ENCODE measurements at regions not wholly inside any gene's neighbourhood (a gene's known extent, or its start where the extent isn't known, plus 50 kb on each side); places are given as distances from the start of the nearest gene placed in this dataset.
"Not testable (repeated sequence)": the region's sequence is repeated elsewhere in the genome, so short reads cannot be mapped to it uniquely, and the experiment has no call there.

DNA sequence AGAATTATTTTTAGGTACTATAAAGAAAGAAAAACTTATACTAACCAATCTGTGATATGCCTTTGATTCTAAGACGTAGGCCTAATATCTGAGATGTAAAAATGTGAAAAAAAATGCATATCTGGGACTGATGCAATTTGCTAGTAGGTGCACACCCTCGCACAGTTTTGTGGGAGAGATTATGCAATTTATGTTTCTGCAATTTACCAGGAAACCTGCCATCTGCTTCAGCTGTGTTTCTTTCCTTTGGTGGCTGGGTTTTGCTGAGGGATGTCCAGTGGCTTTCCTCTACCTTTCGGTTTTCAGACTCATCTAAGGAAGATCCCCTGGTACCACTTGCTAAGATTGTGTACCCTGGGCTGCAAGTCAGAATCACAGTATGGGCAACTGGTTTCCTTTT lies 186.9 kb downstream of the ZFP64 start:
- peak; percentile 15 for DNase-seq

DNA sequence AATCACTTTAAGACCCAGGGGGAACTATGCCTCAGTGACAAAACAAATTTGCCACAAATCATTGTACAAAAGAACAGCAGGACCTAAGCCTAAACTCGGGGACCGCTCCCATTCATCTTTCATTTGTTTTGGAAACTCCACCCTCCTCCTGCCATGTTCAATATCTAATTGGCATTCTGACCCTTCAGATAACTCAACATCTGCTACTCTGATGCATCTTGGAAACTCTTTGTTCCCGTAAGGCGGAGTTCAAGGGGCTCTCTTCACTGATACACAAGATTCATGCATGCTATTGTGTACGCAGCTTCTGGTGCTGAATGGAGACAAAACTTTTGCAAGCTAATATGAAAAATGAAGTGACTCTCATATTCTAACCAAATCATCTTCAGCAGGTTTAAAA lies 187.6 kb downstream of the ZFP64 start:
- no peak for DNase-seq

DNA sequence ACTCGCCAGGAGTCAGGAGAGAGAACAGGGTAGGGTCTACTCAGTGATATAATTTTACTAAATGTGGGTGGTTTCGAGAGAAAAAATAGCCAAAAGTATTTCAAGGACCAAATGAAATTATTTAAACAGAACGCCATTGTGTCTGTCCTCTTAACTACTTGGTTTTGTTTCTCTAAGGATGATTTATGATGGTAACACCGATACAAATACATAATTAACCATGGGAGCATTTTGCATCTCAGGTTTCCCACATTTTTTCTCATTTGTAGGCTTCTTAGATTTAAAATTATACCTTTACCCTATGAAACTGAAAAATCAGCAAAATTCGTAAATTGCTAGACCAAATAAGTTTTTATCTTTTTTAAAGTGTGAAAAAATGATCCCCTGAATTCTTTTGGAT lies 188.2 kb downstream of the ZFP64 start:
- no peak for DNase-seq

DNA sequence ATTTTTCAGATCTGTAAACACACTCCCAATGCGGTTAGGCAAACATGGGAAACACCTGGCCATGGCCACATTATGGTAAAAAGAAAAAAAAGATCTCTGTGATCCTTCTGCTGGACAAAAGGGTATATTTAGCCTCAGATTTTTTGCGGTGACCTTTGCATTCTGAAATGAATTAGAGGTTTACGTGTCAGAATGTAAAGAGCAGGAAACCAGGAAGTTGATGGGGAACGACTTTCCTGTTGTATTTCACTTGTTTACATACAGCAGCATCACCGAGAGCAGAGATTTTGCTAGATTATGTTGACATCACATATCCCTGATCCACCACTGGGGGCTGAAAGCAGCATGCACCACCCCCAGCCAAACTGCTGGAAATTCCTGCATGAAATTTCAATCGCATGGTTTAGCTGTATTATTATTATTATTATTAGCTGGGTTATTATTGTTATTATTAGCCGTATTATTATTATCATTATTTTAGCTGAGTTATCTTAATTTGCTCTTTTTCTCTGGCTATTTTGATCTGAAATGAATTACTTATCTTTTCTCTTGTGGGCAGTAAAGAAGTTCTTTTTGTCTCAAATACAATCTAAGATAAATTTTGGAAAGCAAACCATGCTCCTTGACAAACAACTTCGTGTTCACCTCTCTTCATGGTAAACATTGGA lies 189.4 kb downstream of the ZFP64 start:
- no peak for DNase-seq

DNA sequence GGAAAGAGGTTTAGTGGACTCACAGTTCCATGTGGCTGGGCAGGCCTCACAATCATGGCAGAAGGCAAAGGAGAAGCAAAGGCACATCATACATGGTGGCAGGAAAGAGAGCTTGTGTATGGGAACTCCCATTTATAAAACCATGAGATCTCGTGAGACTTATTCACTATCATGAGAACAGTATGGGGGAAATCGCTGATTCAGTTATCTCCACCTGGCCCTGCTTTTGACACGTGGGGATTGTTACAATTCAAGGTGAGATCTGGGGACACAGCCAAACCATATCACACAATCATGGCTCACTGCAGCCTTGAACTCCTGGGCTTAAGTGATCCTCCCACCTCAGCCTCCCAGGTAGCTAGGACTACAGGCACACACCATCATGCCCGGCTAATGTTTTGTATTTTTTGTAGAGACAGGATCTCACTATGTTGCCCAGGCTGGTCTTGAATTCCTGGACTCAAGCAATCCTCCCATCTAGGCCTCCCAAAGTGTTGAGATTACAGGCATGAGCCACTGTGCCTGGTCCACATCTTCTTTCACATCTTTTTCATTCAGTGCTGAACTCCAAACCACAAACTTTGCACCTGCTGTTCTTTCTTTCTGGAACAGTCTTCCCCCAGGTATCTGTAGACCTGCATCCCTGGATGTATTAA lies 194.2 kb downstream of the ZFP64 start:
- DNase-seq = not testable (repeated sequence)

DNA sequence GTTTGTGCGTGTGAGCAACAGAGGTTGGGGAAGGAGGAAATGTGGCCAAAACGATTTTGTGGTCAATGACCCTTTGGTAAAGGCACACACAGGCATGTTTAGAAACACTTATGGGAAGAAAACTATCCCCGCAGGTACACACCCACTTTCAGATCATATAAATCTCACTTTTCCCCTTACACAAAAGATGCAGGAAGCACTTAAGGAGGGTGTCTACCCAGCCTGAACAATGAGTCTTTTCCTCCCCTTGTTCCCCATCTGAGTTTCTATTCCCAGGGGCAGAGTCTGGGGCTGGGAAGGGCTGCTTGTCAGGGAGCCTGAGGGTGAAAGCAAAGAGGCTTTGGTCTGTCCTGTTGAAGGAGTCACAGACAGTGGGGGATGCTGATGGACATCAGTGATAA lies 193.2 kb upstream of the SALL4 start:
- no peak for DNase-seq

DNA sequence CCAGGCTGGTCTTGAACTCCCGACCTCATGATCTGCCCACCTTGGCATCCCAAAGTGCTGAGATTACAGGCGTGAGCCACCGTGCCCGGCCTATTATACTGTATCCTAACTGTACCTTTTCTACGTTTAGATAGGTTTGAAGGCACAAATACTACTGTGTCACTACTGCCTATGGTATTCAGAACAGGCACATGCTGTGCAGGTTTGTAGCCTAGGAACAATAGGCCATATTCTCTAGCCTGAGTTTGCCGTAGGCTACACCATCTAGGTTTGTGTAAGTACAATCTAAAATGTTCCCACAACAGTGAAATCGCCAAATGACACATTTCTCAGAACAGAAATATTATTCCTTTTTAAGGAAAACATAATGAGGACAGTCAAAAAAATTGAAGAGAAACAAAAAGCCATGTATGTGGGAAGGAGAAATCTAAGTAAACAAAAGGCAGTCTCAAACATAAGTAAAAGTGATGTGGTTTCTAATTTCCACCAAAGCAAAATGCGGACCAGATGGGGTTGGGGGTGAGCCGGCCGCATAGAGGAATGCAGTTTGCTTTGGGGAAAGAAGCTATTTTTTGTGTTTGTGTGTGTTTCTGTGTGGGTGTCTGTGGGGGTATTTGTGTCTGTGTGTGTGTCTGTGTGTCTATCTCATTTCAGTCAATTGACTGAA lies 192.6 kb upstream of the SALL4 start:
- no peak for DNase-seq

DNA sequence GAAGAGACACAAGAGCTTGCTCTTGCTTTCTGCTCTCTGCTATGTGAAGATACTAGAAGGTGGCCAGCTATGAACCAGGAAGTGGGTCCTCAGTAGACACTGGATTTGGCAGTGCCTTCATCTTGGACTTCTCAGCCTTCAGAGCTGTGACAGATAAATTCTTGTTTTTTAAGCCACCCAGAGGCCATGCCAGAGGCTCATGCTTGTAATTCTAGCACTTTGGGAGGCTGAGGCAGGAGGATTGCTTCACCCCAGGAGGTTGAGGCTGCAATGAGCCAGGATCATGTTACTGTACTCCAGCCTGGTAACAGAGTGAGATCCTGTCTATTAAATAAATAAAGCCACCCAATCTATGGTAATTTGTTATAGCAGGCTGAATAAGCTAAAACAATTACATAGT lies 185.5 kb upstream of the SALL4 start:
- peak; percentile 6 for DNase-seq

DNA sequence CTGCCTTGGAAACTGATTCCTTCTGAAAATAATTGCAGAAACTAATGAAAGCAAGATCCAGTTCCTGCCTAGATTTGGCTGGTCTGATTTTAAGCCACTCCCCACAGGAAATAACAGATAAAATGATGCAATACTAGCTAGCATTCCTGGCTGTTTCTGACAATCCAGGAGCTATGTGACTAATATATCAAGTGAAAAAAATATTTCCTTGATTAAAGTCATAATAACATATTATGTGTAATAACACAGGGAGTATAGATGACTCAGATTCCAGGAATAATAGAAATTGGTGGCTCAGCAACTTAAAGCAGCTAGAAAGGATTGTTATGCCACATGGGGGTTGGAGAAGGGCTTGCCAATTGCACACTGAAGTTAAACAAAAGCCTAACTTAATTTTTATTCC lies 182.7 kb upstream of the SALL4 start:
- no peak for DNase-seq

DNA sequence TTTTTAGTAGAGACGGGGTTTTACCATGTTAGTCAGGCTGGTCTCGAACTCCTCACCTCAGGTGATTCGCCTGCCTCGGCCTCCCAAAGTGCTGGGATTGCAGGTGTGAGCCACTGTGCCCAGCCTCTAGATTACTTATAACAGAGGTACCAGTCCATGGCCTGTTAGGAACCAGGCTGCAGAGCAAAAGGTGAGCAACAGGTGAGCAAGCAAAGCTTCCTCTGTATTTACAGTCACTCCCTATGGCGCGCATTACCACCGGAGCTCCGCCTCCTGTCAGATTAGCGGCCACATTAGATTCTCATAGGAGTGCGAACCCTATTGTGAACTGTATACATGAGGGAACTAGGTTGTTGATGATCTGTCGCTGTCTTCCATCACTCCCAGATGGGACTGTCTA lies 178.0 kb upstream of the SALL4 start:
- DNase-seq = no peak

DNA sequence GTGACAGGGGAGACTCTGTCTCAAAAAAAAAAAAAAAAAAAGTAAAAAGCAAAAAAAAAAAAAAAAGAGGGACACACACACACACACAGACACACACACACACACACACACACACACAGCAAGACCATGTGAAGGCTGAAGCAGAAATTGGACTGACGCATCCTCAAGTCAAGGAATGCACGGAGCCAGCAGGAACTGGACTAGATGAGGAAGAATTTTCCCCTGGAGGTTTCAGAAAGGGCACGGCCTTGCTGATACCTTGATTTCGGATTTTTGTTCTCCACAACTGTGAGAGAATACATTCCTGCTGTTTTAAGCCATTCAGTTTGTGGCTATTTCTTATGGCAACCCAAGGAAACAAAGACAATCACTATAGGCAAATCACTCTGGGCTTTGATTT lies 176.9 kb upstream of the SALL4 start:
- DNase-seq = no peak

DNA sequence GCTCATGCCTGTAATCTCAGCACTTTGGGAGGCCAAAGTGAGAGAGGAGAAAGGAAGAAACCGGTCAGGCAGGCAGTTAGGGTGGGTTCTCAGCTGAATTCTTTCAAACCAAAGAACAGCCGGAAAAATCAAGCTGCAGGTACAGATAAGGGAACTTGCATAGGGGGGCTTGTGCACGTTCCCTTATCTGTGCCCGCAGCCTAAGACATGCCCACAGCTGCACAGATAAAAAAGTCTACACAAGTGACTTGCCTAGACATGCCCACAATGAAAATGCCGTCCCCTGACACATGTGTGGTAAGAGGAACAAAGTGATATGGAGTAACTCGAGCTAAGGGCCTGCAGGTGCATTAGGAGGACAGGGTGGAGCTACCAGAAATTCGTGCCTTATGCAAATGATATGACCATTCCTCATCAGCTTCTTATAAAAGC lies 175.8 kb upstream of the SALL4 start:
- peak; percentile 43 for DNase-seq

DNA sequence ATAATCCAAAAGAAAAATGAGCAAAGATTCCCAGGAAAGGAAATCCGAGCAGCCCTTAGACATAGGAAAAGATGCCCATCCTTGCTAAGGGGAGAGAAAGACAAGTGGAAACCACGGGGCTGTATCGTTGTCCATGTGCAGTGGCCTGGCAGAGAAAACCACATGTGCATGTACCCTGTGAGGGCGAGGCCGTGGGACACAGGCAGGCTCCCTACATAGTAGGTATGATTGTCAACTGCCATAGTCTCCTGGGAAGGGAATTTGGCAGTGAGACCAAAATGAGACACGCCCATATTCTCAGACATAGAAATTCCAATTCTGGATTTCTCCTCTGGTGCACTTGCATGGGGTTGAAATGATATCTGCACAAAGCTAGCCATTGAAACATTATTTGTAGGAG lies 169.7 kb upstream of the SALL4 start:
- no peak for DNase-seq

DNA sequence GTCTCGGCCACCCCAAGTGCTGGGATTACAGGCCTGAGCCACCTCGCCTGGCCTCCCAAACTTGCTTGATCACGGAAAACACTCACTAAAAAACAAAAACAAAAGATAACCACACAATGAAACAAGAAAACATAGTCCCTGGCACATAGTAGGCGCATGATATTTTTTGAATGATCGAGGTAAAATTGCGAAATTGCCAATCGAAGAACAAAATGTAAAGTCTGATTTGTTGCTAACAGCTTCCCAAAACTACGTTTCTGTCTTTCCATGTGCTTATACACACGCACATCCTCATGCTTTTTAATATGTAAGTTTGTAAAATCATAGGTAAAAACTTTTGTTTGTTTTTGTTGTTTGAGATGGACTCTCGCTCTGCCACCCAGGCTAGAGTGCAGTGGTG lies 168.5 kb upstream of the SALL4 start:
- no peak for DNase-seq

DNA sequence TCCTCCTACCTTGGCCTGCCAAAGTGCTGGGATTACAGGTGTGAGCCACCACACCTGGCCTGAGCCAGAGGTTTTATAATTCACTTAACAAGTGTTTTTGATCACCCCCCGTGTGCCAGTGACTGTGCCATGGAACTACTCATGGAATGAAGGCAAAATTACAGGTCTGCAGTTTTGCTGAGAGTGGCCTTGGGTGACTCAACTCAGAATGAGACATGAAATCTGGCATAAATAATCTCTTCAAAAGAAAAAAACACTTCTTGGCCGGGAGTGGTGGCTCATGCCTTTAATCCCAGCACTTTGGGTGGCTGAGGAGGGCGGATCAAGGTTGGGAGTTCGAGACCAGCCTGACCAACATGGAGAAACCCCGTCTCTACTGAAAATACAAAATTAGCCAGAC lies 166.9 kb upstream of the SALL4 start:
- no peak for DNase-seq

DNA sequence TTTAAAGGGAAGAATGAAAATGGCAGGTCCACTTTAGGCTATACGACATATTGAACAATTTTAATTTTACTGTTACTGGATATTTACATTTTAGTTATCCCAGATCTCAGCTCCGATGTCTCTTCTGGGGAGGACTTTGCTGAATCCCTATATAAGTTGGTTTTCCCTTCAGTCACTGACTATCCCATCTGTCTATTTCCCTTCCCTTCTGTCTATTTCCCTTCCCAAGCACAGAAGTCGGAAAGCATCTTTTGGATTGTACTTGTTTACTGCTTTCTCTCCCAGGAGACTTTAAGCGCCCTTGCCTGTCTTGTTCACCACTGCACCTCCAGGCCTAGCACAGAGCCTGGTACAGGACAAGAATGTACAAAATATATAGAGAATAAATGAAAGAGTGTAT lies 165.8 kb upstream of the SALL4 start:
- no peak for DNase-seq

DNA sequence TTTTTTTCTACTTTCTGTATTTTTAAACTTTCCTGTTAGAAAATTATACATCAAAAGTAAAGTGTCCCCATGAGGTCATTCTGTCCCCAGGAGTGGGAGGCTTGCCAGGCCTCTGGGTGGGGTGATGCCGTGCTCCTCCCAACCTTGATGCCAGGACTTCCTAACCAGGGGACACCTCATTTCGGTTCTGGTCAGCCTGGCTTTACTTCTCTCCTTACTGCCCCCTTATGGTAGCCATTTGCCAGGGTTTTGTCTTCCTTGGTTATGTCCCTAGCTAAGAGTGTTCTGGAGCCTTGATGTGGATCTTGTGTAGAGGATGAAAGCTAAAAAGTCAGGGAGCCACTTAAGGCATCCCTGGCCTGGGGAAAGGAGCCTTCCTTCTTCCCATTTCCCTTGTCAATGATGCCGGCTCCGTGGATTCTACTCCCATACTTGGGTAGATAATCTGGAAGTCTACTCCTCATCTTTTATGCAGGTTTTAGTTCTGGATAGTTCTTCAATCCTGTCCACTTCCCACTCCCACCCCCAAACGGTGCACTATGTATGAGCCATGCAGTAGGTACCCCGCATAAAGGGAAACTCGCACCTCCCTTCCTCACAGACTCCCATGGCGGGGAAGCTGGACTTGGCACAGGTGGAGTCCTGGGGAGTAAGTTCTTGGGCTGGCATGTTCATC lies 164.1 kb upstream of the SALL4 start:
- peak; percentile 73 for DNase-seq

DNA sequence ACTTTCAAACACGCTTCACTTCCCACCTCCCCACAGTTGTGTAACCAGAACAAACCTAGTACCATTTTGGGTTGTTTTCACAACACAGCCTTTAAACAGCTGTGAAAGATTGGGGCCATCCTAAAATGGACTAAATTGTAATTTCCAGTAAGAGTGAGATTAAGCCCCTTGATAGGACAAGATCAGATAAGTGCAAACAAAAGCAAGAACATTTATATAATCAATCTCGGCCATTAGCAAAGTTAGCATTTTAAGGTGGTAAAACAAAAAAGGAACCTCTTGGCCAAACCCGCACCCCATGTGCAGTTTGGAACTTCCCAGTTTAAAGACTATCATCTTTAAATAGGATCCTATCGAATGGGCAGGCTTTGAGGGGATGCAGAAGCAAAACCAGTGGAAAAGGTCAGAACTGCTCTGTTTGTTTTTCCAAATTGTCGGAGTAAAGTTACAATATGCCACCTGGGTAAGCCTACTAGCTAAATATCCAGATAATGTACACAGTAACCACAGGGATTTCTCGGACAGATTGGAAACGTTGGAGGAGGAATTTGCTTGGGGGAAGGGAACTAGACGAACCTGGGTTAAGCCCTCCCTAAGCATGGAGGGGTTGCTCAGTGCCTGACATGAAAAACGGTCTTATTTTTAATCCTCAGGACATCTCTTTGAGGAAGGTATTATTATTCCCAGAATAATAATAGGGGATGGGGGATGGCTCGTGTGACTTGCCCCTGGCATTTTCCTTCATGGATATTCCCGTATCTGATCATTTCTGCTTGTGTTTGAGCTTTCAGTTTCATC lies 159.8 kb upstream of the SALL4 start:
- no peak for DNase-seq

DNA sequence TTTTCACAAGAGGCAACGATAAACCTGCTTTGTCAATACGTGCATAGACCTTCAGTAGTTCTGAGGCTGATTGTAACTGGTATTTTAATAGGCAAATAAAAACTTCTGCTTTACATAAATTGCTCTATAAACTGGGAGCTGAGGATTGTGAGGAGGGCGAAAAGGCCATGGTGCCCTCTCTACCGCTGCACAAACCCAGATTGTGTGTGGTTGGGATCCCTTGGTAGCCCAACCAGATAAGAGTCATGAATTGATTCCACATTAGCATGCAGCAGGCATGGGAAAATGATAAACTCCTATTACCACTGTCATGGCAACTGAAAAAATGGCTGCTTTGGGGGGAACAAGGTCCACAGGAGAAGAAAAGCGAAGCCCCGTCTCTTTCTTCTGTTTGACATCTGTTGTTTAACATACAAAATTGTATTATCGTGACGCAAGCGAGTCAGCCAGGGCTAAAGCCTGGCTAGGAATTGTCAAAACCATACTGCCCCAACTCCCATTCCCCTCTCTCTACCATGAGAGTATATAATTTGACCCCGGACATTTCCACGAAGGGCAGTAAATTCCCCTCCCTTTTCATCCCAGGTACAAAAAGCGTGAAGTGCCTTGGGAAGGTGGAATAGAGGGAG lies 157.8 kb upstream of the SALL4 start:
- peak; percentile 40 for DNase-seq

DNA sequence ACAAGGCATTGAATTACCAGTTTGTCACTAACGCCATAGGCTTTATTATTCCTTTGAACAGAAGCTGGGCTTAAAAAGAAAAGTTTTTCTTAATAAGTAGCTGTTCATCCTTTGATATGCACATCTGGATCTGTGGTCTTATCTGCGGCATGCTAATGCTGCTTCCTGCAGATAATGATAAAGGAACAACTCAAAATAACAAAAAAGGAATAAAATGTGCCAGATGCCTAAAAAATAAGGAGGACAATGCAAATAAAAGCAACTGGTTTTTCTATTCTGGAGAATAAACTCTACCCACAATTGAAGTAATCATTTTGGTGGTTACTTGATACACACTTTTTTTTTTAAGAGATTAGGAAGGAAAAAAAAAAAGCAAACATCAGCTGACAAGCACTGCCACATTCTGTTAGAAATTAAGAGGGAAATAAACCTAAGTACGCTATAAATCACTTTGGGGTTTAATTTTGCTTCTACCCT lies 156.8 kb upstream of the SALL4 start:
- peak; percentile 78 for DNase-seq

DNA sequence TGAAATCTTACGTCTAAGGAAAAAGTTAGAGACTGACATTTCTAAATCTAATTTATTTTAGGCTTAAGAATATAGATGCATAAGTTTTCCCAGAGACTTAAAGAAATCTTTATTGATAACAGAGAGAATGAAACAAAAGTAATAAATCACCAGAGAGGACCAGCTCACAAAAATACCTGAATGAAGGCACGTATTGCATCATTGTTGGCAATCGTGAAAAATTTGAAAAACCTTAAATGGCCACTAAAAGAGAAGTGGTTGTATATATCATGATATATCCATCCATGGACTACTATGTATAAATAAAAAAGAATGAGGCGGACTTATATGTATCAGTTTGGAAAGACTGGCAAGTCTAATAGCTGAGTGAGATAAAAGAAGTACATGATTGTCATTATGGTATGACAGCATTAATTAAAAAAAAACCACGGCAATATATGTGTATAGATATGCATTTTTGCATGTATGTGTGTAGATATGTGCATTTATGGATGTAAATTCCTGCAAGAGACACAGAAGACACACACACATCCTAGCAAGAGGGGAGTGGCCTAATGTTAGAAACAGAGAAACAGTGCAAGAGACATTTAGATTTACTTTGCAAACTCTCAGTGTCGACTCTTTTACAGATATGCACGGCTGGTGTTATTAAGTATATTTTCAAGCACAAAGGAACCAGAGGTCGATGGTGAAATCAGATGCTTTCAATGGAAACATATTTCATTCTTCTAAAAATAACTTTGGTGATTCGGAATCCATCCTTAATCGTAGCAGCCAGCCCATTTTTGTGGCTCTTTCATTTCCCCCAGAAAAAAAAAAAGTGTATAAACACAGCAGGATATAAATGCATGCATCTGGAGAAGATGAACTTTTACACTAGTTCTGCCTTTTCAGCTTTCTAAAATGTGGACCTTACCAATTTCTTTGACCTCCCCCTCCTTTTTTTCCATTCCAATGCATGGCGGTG lies 156.1 kb upstream of the SALL4 start:
- DNase-seq = no peak
